KMS-11 (cell line): ENCODE measurements at regions not wholly inside any gene's neighbourhood (a gene's known extent, or its start where the extent isn't known, plus 50 kb on each side); places are given as distances from the start of the nearest gene placed in this dataset.
"Not testable (repeated sequence)": the region's sequence is repeated elsewhere in the genome, so short reads cannot be mapped to it uniquely, and the experiment has no call there.

Source experiments
- H2AFZ ChIP-seq: fragments of 200-600 bp; sonication (generic); 2 replicates; pipeline ENCODE4 v1.6.1; 2016; ENCODE audit warnings: antibody characterized with exemption, mixed run types, low read depth
- H3K27ac ChIP-seq: fragments of 200-600 bp; sonication (generic); 2 replicates; pipeline ENCODE4 v1.6.1; 2016; ENCODE audit warnings: mild to moderate bottlenecking, mixed run types
- H3K27me3 ChIP-seq: fragments of 200-600 bp; sonication (generic); 2 replicates; pipeline ENCODE4 v1.6.1; 2017; ENCODE audit warnings: mild to moderate bottlenecking, low read depth, mixed run types, moderate library complexity; ENCODE audit not compliant: insufficient read depth
- H3K36me3 ChIP-seq: fragments of 200-600 bp; sonication (generic); 2 replicates; pipeline ENCODE4 v1.6.1; 2017; ENCODE audit warnings: mild to moderate bottlenecking, mixed run types; ENCODE audit not compliant: insufficient read depth
- H3K4me1 ChIP-seq: fragments of 200-600 bp; sonication (generic); 2 replicates; pipeline ENCODE4 v1.6.1; 2016; ENCODE audit warnings: mild to moderate bottlenecking, low read depth, mixed run types; ENCODE audit not compliant: poor library complexity, severe bottlenecking
- H3K4me2 ChIP-seq: fragments of 200-600 bp; sonication (generic); 2 replicates; pipeline ENCODE4 v1.7.0; 2016; ENCODE audit warnings: mild to moderate bottlenecking, mixed run types
- H3K4me3 ChIP-seq: fragments of 200-600 bp; sonication (generic); IDR thresholded peaks from 2 replicates; pipeline ENCODE4 v1.6.1; 2017; ENCODE audit warnings: low read depth, low read length, mixed read lengths; ENCODE audit not compliant: insufficient read depth
- H3K79me2 ChIP-seq: fragments of 200-600 bp; sonication (generic); 2 replicates; pipeline ENCODE4 v1.6.1; 2016; ENCODE audit warnings: low read depth, mixed run types; ENCODE audit not compliant: insufficient read depth
- H3K9ac ChIP-seq: fragments of 200-600 bp; sonication (generic); 2 replicates; pipeline ENCODE4 v1.6.1; 2016; ENCODE audit warnings: mild to moderate bottlenecking, mixed run types
- H4K20me1 ChIP-seq: fragments of 200-600 bp; sonication (generic); 2 replicates; pipeline ENCODE4 v1.6.1; 2016; ENCODE audit warnings: mild to moderate bottlenecking, mixed run types; ENCODE audit not compliant: insufficient read depth
- TF ChIP-seq, protein P1 (sequence below): fragments of 200-600 bp; sonication (generic); conservative IDR thresholded peaks from 2 replicates; pipeline ENCODE4 v1.6.1; 2017; ENCODE audit warnings: low read depth, mild to moderate bottlenecking, antibody characterized with exemption, low read length, moderate library complexity, mixed read lengths

DNA sequence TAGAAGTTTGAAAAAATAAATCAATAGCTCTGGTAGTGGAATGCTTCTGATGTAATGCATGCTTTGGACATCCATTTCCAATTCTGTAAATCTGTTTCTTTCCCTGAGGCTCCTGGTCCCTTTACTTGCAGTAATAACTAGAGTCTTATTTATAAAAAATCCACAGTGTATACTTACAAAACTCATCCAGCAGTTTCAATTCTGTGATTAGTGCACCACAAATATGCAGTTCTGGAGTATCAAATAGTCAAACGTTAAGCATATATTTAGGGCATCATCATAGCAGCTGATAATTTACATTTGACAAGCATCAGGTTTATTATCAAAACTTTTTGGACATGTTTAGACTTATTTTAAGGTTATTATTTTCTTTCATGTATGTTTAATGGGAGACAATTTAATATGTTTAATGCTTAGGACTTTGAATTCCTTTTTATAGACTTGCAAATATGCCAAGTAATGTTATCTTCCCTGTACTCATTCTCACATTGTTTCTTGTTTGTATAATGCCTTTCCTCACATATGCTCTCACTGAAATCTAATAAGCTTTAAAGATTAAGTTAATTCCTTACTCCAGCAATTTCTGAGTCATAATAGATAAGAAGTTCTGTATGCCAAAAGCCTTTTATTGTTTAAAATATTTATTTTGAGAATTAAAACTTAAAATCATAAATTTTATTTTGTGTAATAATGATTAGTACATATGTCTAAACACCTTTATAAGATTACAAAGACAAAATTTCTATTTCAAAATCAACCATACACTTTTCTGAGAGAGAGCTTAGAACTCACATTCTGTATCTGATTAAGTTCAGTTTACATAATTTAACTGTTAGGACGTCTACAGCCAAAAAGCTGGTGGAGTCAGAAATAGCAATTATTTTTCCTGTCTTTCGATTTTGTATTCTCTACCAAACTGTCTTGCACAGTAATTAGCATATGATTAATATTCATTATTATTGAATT lies 341.5 kb upstream of the TMEFF2 start:
- Histone ChIP-seq H3K4me2 (no peak overlapping the region), H2AFZ (no peak overlapping the region), H3K36me3 (no peaks in the 10 kb centered on the region), H4K20me1 (no peaks in the 10 kb centered on the region), H3K4me3 (no peak overlapping the region), H3K9ac (no peak overlapping the region), H3K79me2 (no peaks in the 10 kb centered on the region), H3K27ac (no peak overlapping the region), H3K27me3 (no peaks in the 10 kb centered on the region), H3K4me1 (no peaks in the 10 kb centered on the region)
- TF ChIP-seq, protein P1, sequence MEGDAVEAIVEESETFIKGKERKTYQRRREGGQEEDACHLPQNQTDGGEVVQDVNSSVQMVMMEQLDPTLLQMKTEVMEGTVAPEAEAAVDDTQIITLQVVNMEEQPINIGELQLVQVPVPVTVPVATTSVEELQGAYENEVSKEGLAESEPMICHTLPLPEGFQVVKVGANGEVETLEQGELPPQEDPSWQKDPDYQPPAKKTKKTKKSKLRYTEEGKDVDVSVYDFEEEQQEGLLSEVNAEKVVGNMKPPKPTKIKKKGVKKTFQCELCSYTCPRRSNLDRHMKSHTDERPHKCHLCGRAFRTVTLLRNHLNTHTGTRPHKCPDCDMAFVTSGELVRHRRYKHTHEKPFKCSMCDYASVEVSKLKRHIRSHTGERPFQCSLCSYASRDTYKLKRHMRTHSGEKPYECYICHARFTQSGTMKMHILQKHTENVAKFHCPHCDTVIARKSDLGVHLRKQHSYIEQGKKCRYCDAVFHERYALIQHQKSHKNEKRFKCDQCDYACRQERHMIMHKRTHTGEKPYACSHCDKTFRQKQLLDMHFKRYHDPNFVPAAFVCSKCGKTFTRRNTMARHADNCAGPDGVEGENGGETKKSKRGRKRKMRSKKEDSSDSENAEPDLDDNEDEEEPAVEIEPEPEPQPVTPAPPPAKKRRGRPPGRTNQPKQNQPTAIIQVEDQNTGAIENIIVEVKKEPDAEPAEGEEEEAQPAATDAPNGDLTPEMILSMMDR, result no peak

DNA sequence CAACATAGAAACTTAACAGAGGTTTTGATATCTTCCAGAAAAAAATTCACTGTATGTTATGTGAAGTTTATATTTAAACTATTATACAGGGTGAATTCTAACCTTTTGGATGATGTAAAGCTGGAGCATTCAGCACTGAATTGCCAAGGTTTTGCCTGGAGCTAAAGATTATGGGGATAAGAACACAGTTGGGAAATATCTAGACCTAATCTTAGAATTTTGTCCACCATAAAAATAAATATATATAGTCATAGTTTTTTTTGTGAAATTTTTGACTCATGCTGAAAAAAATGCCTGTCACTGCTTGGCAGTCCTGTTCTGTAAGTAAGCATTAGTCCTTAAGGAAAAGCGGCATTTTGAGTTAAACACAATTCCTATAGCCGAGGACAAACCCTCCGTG lies 339.3 kb upstream of the TMEFF2 start:
- H3K36me3 ChIP-seq, result no peaks in the 10 kb centered on the region
- H3K4me1 ChIP-seq, result no peaks in the 10 kb centered on the region
- H3K4me3 ChIP-seq, result no peak overlapping the region
- TF ChIP-seq, protein P1, result no peak
- H2AFZ ChIP-seq, result no peak overlapping the region
- no peaks in the 10 kb centered on the region for H4K20me1 ChIP-seq
- no peak overlapping the region for H3K9ac ChIP-seq
- no peaks in the 10 kb centered on the region for H3K27me3 ChIP-seq
- H3K4me2 ChIP-seq, result no peak overlapping the region
- H3K79me2 ChIP-seq, result no peaks in the 10 kb centered on the region
- no peak overlapping the region for H3K27ac ChIP-seq

DNA sequence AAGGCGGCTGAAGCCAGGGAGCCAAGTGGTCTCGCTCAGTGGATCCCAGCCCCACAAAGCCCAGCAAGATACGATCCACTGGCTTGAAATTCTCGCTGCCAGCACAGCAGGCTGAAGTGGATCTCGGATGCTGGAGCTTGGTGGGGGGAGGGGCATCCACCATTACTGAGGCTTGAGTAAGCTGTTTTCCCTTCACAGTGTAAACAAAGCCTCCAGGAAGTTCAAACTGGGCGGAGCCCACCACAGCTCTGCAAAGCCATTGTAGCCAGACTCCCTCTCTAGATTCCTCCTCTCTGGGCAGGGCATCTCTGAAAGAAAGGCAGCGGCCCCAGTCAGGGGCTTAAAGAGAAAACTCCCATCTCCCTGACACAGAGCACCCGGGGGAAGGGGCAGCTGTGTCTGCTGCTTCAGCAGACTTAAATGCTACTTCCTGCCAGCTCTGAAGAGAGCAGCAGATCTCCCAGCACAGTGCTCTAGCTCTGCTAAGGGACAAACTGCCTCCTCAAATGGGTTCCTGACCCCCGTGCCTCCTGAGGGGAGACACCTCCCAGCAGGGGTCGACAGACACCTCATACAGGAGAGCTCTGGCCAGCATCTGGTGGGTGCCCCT lies 330.0 kb upstream of the TMEFF2 start:
- H3K4me3 ChIP-seq, H3K27me3 ChIP-seq, H3K79me2 ChIP-seq, H3K27ac ChIP-seq, H3K4me2 ChIP-seq, H4K20me1 ChIP-seq, H3K9ac ChIP-seq, H3K4me1 ChIP-seq, H3K36me3 ChIP-seq, H2AFZ ChIP-seq: not testable (repeated sequence)

DNA sequence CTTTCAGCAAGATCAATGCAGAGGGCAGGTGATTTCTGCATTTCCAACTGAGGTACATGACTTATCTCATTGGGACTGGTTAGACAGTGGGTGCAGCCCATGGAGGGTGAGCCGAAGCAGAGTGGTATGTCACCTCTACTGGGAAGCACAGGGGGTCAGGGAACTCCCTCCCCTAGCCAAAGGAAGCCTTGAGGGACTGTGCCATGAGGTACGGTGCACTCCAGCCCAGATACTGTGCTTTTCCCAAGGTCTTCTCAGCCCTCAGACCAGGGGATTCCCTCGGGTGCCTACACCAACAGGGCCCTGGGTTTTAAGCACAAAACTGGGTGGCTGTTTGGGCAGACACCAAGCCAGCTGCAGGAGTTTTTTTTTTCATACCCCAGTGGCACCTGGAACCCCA lies 329.5 kb upstream of the TMEFF2 start:
- H2AFZ ChIP-seq, H3K4me1 ChIP-seq, H3K4me3 ChIP-seq, H3K36me3 ChIP-seq, H4K20me1 ChIP-seq, H3K79me2 ChIP-seq, H3K27ac ChIP-seq, H3K27me3 ChIP-seq, H3K4me2 ChIP-seq, H3K9ac ChIP-seq: not testable (repeated sequence)

DNA sequence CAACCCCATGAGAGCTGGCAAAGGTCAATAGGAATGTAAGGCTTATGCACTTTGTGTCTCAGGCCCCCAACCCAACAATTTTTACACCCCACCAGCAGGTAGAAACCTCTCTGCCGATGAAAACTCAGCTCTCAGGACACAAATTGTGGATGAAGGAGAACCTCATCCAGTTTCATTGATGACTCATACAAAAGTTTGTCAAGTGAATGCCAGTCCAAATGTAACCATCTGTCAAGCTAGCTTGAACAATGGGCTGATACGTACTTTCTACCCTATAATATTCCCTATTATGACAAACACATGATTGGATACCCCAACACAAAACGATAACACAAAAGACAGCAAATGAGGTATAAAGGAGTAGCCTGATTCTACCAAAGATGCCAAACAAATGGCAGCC lies 321.2 kb upstream of the TMEFF2 start:
- no peak overlapping the region for H3K27ac ChIP-seq
- H4K20me1 ChIP-seq, result no peaks in the 10 kb centered on the region
- no peak overlapping the region for H2AFZ ChIP-seq
- peaks cover 6% of the 10 kb centered on the region for H3K4me1 ChIP-seq
- TF ChIP-seq, protein P1, result no peak
- no peak overlapping the region for H3K9ac ChIP-seq
- no peak overlapping the region for H3K4me2 ChIP-seq
- no peaks in the 10 kb centered on the region for H3K79me2 ChIP-seq
- no peaks in the 10 kb centered on the region for H3K36me3 ChIP-seq
- no peaks in the 10 kb centered on the region for H3K27me3 ChIP-seq
- no peak overlapping the region for H3K4me3 ChIP-seq
